Central memory CD8-positive, alpha-beta T cell (primary cell): ENCODE measurements at regions not wholly inside any gene's neighbourhood (a gene's known extent, or its start where the extent isn't known, plus 50 kb on each side); places are given as distances from the start of the nearest gene placed in this dataset.

Experiments
- ATAC-seq: fragments of 150-1000 bp; cut with Tn5 transposase; replicated peaks from 2 replicates; pipeline ENCODE4 v1.10.0; 2022; ENCODE audit warnings: mild to moderate bottlenecking, moderate FRiP score, moderate number of reproducible peaks; ENCODE audit not compliant: poor library complexity, severe bottlenecking; ENCODE audit errors: extremely low read depth
- DNase-seq, 2 donors: peaks; one replicate each; pipeline ENCODE4 v3.0.0; 2021; ENCODE audit warnings: low spot score in 2 of 2
- H3K27ac Mint-ChIP-seq: one replicate; pipeline ENCODE4 v1.8.0; 2022; ENCODE audit warnings: low read depth, mild to moderate bottlenecking, moderate library complexity, mixed read lengths
- H3K27me3 Mint-ChIP-seq: one replicate; pipeline ENCODE4 v1.8.0; 2022; ENCODE audit warnings: mixed read lengths
- H3K36me3 Mint-ChIP-seq: one replicate; pipeline ENCODE4 v1.8.0; 2022; ENCODE audit warnings: mild to moderate bottlenecking, moderate library complexity, mixed read lengths; ENCODE audit not compliant: insufficient read depth
- H3K4me1 Mint-ChIP-seq: one replicate; pipeline ENCODE4 v1.8.0; 2022; ENCODE audit warnings: mixed read lengths
- H3K4me3 Mint-ChIP-seq: one replicate; pipeline ENCODE4 v1.8.0; 2022; ENCODE audit warnings: mild to moderate bottlenecking, moderate library complexity, mixed read lengths
- H3K9me3 Mint-ChIP-seq: one replicate; pipeline ENCODE4 v1.8.0; 2022; ENCODE audit warnings: mixed read lengths

DNA sequence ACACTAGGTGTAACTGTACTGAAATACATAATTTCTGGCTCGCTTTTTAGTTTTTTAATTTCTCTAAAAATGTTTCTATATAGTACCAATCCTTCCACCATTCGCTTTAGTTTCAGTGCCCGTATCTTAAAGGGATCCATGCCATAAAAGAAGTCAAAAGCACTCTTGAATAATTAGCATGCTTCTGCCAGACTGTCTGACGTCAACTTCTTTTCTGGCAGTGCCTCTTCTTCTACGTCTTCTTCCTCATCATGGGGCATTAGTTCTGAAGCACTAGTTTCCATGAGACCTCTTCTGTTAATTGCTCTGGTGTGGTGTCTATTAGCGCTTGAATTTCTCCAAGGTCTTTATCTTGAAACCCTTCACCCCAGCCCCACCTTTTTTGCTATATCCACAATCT lies 93.8 kb upstream of the DOCK9 start:
- no peak overlapping the region for H3K27ac Mint-ChIP-seq
- no peak overlapping the region for H3K4me3 Mint-ChIP-seq
- peaks cover 62% of the 10 kb centered on the region for H3K4me1 Mint-ChIP-seq
- H3K9me3 Mint-ChIP-seq = no peaks in the 10 kb centered on the region
- no peaks in the 10 kb centered on the region for H3K27me3 Mint-ChIP-seq
- peaks cover 6% of the 10 kb centered on the region for H3K36me3 Mint-ChIP-seq
- DNase-seq (no peak), ATAC-seq (no peak)

GRCh38 chr13:99072356-99072755 lies 94.5 kb upstream of the DOCK9 start:
- no peak for ATAC-seq
- Mint-ChIP-seq H3K4me1 (peaks cover 62% of the 10 kb centered on the region), H3K9me3 (no peaks in the 10 kb centered on the region), H3K36me3 (peaks cover 6% of the 10 kb centered on the region), H3K27ac (no peak overlapping the region), H3K27me3 (no peaks in the 10 kb centered on the region), H3K4me3 (no peak overlapping the region)
- no peak for DNase-seq

GRCh38 chr13:99072941-99073340 lies 95.1 kb upstream of the DOCK9 start:
- ATAC-seq (no peak), DNase-seq (no peak)
- peaks cover 6% of the 10 kb centered on the region for H3K36me3 Mint-ChIP-seq
- no peak overlapping the region for H3K4me3 Mint-ChIP-seq
- H3K4me1 Mint-ChIP-seq = peaks cover 62% of the 10 kb centered on the region
- H3K27ac Mint-ChIP-seq = peak overlapping the region; percentile 52
- H3K27me3 Mint-ChIP-seq = no peaks in the 10 kb centered on the region
- H3K9me3 Mint-ChIP-seq = no peaks in the 10 kb centered on the region

DNA sequence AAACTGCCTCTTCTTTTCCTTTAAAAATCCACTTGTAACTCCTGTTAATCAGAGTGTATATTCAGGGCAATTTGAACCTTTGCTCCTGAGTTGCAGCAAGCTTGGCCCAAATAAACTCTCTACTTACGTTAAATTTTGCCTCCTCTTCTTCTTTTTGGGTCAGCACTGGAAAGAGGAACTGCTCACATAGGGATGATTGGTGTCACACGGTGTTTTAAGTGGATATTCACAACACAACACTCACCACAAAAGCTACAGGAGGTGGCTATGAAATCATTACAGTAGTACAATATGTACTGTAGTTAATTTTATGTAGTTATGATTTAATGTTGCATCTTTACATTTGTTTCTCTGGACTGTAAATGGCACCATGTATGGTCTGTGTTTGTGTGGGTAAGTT lies 96.8 kb upstream of the DOCK9 start:
- peaks cover 66% of the 10 kb centered on the region for H3K4me1 Mint-ChIP-seq
- H3K27ac Mint-ChIP-seq = no peak overlapping the region
- H3K27me3 Mint-ChIP-seq = no peaks in the 10 kb centered on the region
- no peak overlapping the region for H3K4me3 Mint-ChIP-seq
- DNase-seq (no peak), ATAC-seq (no peak)
- no peaks in the 10 kb centered on the region for H3K9me3 Mint-ChIP-seq
- H3K36me3 Mint-ChIP-seq = peaks cover 7% of the 10 kb centered on the region

DNA sequence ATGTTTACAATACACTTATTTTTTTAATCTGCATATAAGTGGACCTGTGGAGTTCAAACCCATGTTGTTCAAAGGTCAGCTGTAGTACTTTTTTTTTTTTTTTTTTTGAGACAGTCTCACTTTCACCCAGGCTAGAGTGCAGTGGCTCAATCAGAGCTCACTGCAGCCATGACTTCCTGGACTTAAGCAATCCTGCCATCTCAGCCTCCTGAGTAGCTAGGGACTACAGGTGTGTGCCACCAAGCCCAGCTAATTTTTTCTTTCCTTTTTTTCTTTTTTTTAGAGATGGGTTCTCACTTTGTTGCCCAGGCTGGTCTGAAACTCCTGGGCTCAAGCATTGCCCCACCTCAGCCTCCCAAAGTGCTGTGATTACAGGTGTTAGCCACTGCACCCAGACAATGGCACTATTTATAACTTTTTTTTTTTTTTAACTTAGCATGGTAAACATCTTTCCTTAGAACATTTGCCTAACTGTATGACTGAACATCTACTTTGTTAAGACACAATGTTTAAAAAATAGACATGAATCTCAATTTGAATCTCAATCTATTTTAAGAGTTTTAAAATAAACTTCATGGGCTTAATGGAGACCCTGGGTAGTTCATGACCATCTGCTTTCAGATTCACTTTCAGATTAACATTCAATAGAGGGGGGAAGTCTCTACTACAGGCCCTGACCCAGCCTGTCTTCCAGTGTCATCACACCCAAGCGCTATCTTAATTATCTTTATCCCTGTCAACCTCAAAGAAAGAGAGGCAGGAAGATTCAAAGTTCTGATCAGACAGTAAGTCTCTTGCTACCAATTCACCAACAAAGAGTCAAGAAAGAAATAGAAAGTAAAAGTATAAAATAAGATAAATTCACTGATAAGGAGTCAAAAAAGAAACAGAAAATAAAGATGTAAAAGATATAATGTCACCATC lies 97.7 kb upstream of the DOCK9 start:
- no peaks in the 10 kb centered on the region for H3K9me3 Mint-ChIP-seq
- no peaks in the 10 kb centered on the region for H3K27me3 Mint-ChIP-seq
- ATAC-seq (peak; percentile 80), DNase-seq (peak in 1 of 2 donors; percentile 12)
- peaks cover 71% of the 10 kb centered on the region for H3K4me1 Mint-ChIP-seq
- H3K27ac Mint-ChIP-seq = peak overlapping the region; percentile 87
- H3K4me3 Mint-ChIP-seq = peak overlapping the region; percentile 60
- H3K36me3 Mint-ChIP-seq = peaks cover 7% of the 10 kb centered on the region

GRCh38 chr13:99078017-99078771 lies 100.3 kb upstream of the DOCK9 start:
- peaks cover 61% of the 10 kb centered on the region for H3K4me1 Mint-ChIP-seq
- no peak for DNase-seq
- ATAC-seq = no peak
- H3K9me3 Mint-ChIP-seq = no peaks in the 10 kb centered on the region
- H3K4me3 Mint-ChIP-seq = no peak overlapping the region
- H3K27ac Mint-ChIP-seq = peak overlapping the region; percentile 87
- peaks cover 6% of the 10 kb centered on the region for H3K36me3 Mint-ChIP-seq
- no peaks in the 10 kb centered on the region for H3K27me3 Mint-ChIP-seq

DNA sequence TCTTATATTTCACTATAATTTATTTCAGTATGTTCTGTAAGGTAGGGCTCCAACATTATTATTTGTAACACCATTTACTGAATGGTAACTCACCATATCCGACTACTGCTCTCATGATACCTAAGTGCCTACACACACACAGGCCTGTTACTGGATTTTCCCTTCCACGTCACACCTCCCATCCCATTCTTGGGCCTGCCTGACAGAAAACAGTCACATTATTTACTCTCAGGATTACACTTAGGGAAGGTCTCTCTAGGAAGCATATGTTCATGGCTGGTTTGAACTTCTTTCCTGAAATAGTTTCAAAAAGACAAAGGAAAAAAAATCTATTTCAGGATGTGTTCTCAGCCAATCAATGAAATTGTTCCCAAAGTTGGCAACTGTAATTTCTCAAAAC lies 102.3 kb upstream of the DOCK9 start:
- no peak overlapping the region for H3K27ac Mint-ChIP-seq
- H3K4me3 Mint-ChIP-seq = no peak overlapping the region
- DNase-seq (no peak), ATAC-seq (no peak)
- H3K27me3 Mint-ChIP-seq = no peaks in the 10 kb centered on the region
- peaks cover 59% of the 10 kb centered on the region for H3K4me1 Mint-ChIP-seq
- peaks cover 8% of the 10 kb centered on the region for H3K36me3 Mint-ChIP-seq
- H3K9me3 Mint-ChIP-seq = no peaks in the 10 kb centered on the region

DNA sequence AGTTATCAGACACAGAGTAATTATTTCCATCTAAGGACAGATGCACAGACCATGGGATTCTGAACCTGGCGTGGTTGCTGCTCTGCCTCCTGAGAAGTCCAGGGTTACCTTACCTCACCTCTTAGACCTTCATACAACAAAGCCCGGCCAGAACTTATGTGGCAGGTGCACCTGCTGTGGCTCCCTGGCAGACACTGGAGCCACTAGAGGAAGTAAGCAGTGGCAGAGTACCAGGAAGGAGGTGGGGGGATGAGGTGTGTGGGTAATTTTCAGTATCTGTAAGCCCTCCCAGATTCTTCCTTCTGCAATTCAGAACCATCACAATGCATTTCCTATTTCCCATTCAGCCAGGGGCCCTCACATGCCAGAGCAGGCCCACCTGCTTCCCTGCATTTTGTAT lies 106.1 kb upstream of the DOCK9 start:
- DNase-seq = no peak
- Mint-ChIP-seq H3K36me3 (peaks cover 23% of the 10 kb centered on the region), H3K27me3 (no peaks in the 10 kb centered on the region), H3K9me3 (no peaks in the 10 kb centered on the region), H3K4me3 (peak overlapping the region; percentile 75), H3K4me1 (peaks cover 41% of the 10 kb centered on the region), H3K27ac (peak overlapping the region; percentile 20)
- no peak for ATAC-seq

- peaks cover 24% of the 10 kb centered on the region for H3K36me3 Mint-ChIP-seq
- H3K9me3 Mint-ChIP-seq = no peaks in the 10 kb centered on the region
- peak overlapping the region; percentile 75 for H3K4me3 Mint-ChIP-seq
- peak overlapping the region; percentile 81 for H3K27ac Mint-ChIP-seq
- peaks cover 39% of the 10 kb centered on the region for H3K4me1 Mint-ChIP-seq
- H3K27me3 Mint-ChIP-seq = no peaks in the 10 kb centered on the region
- DNase-seq (peak in 1 of 2 donors; percentile 12), ATAC-seq (no peak)
These were observed 107.4 kb upstream of the DOCK9 start for GRCh38 chr13:99085139-99085807.

GRCh38 chr13:99085808-99086266 lies 108.0 kb upstream of the DOCK9 start:
- Mint-ChIP-seq H3K9me3 (no peaks in the 10 kb centered on the region), H3K4me3 (peak overlapping the region; percentile 75), H3K27ac (peak overlapping the region; percentile 81), H3K4me1 (peaks cover 33% of the 10 kb centered on the region), H3K36me3 (peaks cover 24% of the 10 kb centered on the region), H3K27me3 (no peaks in the 10 kb centered on the region)
- no peak for ATAC-seq
- no peak for DNase-seq

GRCh38 chr13:99086267-99087097 lies 108.6 kb upstream of the DOCK9 start:
- Mint-ChIP-seq H3K4me1 (peaks cover 33% of the 10 kb centered on the region), H3K4me3 (peak overlapping the region; percentile 96), H3K27me3 (no peaks in the 10 kb centered on the region), H3K27ac (peak overlapping the region; percentile 81), H3K9me3 (no peaks in the 10 kb centered on the region), H3K36me3 (peaks cover 24% of the 10 kb centered on the region)
- DNase-seq (peak; percentile 52 to 57), ATAC-seq (peak; percentile 30)
